CD4-positive, alpha-beta T cell treated with Interleukin-6 at 100 ng/mL for 8 hours (primary cell): ENCODE measurements at regions not wholly inside any gene's neighbourhood (a gene's known extent, or its start where the extent isn't known, plus 50 kb on each side); places are given as distances from the start of the nearest gene placed in this dataset.
"Not testable (repeated sequence)": the region's sequence is repeated elsewhere in the genome, so short reads cannot be mapped to it uniquely, and the experiment has no call there.

ENCODE experiments used
- DNase-seq: peaks from one replicate; pipeline ENCODE4 v3.0.0-alpha.2; 2020; ENCODE audit warnings: mixed read lengths, low spot score

DNA sequence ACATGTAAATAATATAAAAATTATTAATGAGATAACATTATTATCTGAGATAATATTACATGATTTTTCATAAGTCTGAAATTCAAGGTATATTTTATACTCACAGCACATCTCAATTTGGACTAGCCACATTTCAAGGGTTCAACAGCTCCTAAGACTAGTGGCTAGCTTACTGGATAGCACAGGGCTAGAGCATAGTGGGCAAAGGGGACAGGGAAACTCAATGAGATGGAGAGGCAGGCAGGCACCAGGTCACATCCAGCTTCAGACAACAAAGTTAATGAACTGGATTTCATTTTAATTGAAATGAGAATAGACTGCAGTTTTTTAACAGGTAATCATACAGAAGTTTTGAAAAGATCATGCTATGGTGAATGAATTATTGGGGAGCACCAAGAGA is 137.4 kb downstream of the NBPF8 start:
- DNase-seq: not testable (repeated sequence)

DNA sequence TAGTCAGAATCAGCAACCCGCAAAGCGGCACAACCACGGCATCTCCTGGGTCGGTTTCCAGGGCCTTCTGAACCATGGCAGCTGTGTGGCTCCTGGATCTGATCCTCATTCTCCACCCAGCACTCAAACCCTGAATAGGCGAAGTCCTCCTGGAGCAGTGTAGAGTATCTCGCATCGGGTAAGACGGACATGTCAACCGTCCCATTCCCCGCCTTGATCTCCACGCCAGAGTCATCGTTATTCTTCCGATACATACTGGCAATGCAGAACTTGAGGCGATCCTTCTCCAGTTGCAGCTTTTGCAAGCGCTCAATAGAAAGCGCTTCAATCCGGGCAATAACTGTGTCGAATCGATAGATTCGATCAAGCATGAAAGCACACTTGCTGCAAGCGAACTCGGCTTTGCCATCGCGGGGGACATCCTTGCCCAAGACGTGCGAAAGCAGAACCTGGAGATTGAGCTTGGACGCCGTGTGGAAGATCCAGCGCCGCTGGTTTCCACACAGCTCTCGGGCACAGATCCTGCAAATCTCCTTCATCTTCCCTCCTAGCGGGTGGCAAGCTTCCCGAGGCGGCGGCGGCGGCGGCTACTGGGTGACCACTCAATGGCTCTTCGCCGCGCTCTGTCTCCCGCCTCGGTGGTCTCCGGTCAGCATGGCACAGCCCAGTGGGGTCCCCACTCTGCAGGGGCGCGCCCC is 142.9 kb downstream of the NBPF8 start:
- peak; percentile 2 for DNase-seq

DNA sequence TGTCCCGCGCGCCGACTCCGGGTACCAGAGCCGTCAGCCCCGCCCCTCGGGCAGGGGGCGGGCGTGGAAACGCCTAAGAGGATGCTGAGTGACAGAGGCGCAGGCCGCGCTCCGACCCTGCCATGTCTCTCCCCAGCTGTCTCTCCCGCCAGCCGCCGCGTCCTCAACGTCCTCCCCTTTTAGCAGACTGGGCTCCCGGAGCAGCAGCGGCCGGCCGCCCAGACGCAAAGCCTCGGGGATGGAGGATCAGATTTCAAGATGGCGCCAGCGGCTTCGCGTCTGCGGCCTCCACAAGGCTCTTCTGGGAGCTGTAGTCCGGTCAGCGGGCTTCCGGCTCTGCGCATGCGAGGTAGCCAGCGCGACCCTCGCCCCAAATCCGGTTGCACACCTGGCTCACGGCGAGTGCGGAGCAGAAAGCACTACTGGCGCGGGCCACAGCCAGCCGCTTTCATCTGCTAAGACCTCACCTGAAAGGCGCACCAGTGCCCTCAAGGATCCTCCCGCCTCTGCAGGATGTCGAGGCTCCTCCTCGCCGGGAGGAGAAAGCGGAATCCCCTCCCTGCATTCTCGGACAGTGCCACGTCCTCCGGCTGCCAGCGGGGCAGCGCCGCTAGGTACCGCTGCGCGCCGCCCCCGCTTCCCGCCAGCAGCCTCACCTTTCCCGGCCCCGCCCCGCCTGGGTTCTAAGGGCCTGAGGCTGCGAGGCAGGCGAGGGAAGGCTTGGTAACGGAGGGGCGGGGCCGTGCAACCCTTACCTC is 143.6 kb downstream of the NBPF8 start:
- DNase-seq: peak; percentile 58

DNA sequence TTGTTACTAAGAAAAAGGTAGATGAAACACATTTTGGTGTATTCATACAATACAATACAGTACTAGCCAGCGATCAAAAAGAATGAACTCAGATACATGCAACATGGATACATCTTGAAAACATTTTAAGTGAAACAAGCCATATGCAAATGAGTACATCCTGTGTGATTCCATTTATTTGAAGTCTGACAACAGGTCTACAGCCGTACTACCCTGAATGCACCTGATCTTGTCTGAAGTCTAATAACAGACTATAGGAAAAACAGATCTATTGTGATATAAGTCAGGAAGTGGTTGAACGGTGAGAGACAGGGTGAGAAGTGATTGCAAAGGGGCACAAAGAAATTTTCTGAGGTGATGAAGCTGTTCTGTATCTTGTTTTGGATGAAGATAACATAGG is 146.9 kb downstream of the NBPF8 start:
- DNase-seq: peak; percentile 34

DNA sequence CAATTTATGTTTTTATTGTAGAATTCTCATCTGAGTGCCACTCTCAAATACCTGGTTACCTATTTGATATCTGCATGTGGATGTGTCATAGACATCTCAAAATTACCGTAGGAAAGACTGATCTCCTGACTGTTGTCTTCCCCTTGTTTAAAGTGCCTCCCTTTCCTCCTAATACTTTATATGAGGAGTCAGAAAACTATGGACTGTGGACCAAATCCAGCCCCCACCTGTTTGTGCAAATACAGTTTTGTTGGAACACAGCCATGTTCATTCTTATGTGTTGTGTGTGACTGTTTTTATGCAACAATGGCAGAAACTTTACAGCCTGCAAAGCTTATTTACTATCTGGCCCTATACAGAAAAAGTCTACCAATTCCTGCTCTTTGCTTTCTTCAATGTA is 150.6 kb downstream of the NBPF8 start:
- not testable (repeated sequence) for DNase-seq

DNA sequence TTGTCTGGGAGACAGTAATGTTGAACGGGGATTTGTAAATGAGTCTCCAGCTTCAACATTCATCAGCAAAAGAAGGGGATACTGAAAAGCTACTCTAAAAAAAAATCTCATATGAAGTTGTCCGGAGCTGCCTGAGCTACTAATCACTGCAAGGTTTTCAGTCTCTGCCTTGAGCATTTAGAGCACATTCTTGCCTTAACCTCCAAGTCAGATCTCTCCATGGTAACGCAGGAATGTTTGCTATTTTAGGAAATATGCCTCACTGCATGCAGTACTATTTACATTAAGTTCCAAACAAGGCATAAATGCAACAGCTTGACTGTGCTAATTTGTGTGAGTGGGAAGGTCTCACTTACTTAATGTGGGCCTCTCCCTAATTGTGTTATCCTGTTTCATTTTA is 152.8 kb downstream of the NBPF8 start:
- not testable (repeated sequence) for DNase-seq

DNA sequence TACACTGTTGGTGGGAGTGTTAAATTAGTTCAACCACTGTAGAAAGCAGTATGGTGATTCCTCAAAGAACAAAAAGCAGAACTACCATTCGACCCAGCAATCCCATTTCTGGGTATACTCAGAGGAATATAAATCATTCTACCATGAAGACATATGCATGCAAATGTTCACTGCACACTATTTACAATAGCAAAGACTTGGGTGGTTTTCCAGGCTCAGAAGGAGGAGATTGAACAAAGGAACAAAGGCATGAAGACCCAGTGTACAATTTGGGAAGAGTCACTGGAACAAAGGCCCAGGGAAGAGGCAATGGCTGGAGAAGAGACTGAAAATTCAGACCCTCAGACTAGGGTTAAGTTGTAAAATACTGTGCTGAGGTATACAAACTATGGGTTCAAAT is 148.5 kb upstream of the NBPF26 start:
- not testable (repeated sequence) for DNase-seq

DNA sequence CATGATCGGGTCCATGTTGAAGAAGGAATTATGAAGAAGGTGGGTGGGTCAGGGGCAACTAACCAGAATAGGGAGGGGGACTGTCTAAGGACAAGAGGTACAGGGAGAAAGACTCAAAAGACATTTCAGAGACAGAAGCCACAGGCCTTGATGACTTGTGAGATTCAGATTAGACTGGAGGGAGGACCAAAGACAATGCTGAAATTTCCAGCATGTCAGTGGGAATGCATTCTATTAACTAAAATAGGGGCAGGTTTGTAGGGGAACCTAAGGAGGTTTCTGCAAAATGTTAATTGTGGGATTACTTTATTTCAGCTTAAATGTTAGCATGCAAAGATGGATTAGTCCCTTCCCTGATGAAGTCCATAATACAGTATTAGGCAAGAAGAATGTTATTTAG is 141.6 kb upstream of the NBPF26 start:
- DNase-seq: not testable (repeated sequence)

DNA sequence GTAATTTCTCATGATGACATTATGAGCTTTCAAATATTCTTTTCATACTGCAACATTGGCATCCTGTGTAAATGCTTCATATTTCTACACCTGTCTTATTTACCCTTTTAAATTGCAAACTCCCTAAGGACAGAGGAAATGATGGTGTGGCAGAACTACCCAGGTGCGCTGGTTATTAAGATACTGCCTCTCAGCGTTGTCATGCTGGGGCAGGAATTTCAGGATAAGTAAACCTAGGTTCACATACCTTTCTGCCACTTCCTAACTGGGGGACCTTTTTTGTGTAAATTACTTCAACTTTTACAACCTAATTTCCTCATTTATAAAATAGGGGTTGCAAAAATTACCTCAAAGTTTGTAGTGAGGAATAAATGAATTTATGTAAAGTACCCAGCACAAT is 137.7 kb upstream of the NBPF26 start:
- not testable (repeated sequence) for DNase-seq

DNA sequence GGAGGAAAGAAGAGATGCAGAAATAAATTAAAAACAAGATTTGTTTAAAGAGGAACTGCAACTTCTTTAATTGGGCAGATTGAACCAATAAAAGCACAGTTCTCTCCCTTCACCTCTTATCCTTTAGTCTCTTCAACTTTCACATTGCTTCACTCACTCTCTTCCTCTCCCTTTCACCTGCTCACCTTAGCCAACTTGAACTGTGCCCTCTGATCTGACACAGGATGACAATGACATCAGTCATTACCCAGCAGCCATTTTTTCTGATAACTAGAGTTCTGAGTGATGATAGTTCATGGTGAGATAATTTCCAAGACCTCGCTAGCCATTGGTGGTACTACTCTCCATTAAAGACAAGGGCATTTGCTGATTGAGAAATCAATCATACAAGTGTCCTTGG is 134.9 kb upstream of the NBPF26 start:
- DNase-seq: not testable (repeated sequence)

DNA sequence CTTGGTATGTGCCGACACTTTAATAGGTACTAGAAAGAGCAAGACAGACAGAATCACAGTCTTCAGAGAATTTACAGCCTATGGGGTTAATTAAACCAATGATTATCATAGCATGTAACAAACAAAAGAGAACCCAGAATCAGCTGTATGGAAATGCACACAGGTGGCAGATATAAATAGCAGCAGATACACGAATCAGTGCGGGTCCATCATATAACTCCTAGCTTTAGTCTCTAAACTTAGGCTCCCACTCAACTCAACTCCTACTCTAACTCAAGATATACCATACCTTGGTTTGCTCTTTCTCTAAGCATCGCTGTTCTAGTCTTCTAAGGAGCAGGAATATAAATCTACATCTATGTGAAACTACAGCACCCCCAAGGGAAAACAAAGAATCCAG is 132.0 kb upstream of the NBPF26 start:
- not testable (repeated sequence) for DNase-seq

DNA sequence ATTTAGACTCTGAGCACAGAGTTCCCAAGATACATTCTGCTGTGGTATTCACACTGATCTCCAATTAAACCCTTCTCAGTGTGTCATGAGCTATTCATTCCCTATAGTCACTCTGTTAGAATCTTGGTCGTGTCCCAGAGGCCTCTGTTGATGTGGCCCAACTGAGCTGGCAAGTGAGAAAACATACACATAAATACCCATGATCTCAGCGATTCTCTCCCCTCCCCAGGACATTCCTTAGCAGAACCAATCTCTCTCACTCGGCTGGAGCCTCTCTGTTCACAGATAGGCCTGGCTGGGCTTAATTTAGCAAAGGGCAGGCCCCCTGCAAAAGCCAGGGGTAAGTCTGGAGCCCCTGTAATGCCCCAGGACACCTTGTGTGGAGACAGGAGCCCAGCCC is 130.8 kb upstream of the NBPF26 start:
- not testable (repeated sequence) for DNase-seq

DNA sequence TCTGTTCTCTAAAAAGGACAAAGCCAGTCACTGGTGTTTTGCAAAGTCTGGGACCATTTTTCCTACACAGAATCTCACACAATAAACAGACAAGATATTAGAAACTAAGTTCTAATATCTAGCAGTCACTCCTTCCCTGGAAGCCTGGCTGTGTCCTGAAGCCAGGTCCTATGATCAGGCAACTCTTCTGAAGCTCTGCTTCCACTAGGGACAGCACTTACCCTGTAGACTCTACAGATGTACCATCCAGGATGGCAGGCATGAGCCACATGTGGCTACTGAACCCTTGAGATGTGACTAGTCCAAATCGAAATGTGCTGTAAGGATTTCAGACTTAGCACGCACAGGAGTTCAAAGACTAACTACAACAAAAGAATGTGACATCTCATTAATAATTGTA is 130.1 kb upstream of the NBPF26 start:
- not testable (repeated sequence) for DNase-seq

DNA sequence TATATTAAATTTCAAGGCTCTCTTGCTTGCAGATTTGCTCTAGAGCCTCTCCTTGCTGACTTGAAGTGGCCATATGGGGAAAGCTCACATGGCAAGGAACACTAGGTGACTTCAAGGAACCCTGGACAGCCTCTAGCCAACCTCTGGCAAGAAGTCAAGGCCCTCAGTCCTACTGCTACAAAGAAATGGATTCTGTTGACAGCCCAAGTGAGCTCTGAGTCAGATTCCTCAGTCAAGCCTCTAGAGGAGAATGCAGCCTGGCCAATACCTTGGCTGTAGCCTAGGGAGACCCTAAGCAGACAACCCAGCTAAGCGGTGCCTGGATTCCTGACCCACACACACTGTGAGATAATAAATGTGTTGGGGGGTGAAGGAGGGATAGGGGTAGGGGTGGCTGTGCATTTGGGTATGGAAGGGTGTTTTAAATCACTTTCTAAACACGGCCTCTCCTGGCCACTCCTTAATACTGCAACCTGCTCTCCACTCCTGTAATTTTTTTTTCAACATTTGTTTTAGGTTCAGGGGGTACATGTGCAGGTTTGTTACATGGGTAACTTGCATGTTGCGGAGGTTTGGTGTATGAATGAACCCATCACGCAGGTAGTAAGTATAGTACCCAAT is 125.3 kb upstream of the NBPF26 start:
- DNase-seq: not testable (repeated sequence)

DNA sequence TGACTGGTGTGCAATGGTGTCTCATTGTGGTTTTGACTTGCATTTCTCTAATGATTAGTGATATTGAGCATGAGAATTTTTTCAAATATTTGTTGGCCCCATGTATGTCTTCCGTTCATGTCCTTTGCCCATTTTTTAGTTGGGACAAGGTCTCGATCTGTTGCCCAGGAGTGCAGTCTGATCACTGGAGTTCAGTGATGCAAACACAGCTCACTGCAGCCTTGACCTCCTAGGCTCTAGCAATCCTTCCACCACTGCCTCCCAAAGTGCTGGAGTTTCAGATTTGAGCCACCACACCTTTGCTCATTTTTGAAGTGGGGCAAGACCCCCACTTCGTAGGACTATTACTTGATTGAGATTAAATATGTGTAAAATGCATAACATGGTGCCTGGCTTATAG is 124.2 kb upstream of the NBPF26 start:
- DNase-seq: not testable (repeated sequence)

DNA sequence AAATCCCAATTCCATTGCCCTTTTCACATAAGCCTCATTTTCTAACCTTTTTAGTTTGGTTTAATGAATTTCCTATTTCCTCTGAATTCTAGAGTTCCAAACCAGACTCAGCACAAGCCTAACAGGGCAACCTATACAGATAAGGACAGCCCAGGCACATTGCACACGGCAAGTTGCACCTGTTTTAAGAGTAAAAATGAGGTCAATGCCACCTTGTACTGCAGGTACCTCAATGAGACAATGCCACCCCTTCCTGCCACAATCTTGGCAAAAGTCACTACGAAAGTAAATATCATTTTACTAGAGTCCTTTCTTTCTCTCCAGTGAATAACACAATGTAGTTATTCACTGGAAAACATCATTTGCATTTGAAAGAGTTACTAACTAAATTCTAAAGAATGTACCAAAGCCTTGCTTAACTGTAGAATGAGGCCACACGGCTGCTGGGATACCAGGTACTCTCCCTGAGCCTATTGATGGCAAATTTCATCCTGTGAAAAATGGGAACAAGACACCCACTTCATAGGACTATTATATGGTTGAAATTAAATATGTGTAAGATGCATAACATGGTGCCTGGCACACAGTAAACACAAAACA is 123.2 kb upstream of the NBPF26 start:
- DNase-seq: not testable (repeated sequence)

DNA sequence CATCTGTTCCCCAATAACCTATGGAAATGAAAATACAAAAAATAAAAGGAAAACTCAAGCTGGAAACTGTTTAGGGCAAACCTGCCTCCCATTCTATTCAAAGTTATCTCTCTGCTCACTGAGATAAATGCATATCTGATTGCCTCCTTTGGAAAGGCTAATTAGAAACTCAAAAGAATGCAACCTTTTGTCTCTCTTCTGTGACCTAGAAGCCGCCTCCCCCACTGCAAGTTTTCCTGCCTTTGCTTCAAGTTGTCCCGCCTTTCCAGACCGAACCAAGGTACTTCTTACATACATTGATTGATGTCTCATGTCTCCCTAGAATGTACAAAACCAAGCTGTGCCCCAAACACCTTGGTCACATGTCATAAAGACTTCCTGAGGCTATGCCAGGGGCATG is 115.9 kb upstream of the NBPF26 start:
- not testable (repeated sequence) for DNase-seq

DNA sequence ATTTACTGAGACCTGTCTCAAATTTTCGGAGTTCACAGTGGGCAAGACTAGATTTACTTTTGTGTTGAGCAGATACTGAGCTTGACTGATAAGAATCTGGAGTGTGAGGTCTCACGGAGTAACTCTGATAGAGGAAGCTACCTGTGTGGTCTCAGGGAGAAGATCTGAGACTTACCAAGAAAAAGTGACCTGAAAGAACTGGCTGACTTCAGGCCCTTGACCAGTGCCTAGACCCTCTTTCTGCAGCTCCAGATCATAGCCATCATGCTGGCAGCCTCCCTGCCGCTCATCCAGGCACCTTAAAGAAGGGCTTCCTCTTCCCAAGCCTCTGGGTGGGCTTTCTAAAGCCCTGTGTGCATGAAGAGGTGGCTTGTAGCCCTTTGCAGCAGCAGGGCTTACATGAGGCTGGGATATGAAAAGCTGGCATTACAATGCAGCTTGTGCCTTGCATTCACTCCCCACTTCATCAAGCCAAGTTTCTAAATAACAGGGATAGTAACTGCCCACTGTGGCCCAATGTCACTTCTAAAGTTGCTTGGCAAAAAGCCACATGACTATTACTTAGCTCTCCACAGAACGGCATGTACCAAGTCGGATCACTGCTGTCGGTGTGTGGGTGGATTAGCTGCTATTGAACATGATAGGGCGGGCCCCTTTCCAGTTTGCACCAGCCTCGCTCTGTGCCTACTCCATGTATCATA is 115.3 kb upstream of the NBPF26 start:
- not testable (repeated sequence) for DNase-seq

DNA sequence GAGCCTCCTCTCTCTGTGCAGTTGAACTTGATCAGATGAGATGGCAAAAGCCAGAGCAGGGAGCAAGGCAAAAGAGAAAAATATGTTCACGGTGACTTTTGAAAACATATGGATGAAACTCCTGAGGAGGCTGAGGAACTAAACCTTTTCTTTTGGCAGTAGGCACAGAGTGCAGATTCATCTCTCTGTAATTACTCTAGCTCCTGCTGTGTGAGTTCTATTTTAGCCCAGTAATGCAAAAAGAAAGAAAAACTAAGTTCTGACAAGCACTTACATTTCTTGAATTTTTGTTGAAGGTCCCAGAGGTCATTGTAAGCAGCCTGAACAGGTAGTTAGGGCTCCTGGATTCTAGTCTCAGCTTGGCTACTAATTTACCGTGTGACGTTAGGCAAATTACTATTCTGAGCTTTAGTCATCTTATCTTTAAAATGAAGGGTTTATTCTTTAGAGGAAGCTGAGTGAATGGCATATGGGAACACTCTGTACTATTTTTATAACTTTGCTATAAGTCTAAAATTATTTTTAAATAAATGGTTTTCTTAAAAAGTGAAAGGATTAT is 114.7 kb upstream of the NBPF26 start:
- not testable (repeated sequence) for DNase-seq

DNA sequence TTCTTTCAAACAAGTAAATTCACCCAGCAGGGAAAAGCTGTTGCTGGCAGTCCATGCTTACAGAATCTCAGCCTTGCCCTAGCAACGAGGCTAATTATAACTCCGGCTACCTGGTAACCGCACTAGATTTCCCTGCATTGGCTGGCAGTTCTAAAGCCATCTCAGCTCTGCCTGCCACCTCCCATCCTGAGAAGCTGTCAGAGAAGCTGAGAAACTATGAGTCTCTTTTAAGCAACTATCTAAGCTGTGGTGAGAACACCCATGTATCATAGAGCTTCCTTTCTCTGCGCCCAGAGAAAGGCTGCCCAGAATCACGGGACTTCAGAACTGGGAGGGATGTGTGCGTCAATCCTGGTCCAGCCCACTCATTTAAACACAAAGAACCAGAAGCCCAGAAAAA is 113.9 kb upstream of the NBPF26 start:
- not testable (repeated sequence) for DNase-seq

DNA sequence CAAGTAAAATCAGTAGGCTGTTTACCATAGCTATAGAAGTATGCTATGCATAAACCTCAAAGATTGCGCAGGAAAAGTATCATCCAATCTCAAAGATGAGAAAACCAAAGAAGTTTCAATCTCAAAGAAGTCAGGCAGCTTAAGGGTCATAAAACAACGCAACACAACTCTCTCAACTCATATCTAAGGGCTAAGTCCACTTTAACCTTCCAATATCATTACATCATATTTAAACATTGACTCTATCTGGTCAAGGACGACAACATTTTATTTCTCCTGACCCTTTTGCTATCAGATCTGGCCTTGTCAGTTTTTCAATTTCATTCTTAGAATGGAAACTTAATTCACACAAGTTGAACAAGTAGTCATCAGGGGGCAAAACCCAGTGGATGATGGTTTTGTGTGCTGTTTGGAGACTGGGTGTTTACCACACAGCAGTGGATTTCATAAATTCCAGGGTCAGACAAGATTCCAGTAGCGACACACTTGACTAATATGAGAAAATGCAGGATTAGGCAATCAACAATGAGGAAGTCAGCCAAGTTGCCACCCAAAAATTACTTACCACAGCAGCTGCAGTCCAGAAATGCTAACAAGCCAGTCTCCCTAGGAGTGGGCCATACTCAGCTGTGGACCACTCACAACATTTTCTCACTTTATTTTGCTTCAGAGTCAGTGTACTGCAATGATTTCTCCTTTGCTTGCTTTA is 108.7 kb upstream of the NBPF26 start:
- DNase-seq: not testable (repeated sequence)
